Epithelial cell of esophagus (primary cell): ENCODE measurements at regions not wholly inside any gene's neighbourhood (a gene's known extent, or its start where the extent isn't known, plus 50 kb on each side); places are given as distances from the start of the nearest gene placed in this dataset.

Experiments
- DNase-seq: peaks from one replicate; pipeline ENCODE4 v3.0.0; 2010; ENCODE audit warnings: low read depth
- H3K4me3 ChIP-seq: 2 replicates; pipeline ENCODE4 v1.5.1; 2011; ENCODE audit warnings: mild to moderate bottlenecking, low read length, control low read depth
- TF ChIP-seq, protein P1 (sequence below): IDR thresholded peaks from 2 replicates; pipeline ENCODE4 v1.5.1; 2011; ENCODE audit warnings: low read depth, mild to moderate bottlenecking, low read length, control low read depth, inconsistent platforms; ENCODE audit not compliant: insufficient read depth; ENCODE audit errors: missing control alignments

DNA sequence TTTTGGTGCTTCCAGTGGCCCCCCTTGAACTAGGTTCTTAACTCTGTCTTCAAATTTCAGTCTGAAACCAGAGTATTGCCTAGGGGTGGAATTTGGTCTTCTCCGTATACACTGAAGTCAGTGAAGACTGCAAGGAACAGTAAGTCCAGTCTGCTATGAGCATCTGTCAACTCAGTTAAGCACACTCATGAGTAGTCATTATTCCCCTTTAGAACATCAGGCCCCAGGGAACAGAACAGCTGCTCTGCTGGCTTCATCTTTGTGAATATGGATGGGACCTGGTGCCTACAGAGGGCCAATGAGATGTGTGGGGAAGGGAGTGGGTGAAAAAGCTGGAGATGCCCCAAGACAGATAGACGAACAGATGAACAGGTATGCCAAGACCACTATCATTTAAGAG is 85.2 kb upstream of the PRR23C start:
- no peak for DNase-seq
- TF ChIP-seq, protein P1, sequence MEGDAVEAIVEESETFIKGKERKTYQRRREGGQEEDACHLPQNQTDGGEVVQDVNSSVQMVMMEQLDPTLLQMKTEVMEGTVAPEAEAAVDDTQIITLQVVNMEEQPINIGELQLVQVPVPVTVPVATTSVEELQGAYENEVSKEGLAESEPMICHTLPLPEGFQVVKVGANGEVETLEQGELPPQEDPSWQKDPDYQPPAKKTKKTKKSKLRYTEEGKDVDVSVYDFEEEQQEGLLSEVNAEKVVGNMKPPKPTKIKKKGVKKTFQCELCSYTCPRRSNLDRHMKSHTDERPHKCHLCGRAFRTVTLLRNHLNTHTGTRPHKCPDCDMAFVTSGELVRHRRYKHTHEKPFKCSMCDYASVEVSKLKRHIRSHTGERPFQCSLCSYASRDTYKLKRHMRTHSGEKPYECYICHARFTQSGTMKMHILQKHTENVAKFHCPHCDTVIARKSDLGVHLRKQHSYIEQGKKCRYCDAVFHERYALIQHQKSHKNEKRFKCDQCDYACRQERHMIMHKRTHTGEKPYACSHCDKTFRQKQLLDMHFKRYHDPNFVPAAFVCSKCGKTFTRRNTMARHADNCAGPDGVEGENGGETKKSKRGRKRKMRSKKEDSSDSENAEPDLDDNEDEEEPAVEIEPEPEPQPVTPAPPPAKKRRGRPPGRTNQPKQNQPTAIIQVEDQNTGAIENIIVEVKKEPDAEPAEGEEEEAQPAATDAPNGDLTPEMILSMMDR, result no peak
- H3K4me3 ChIP-seq, result no peak overlapping the region

- TF ChIP-seq, protein P1, result no peak
- DNase-seq, result no peak
- H3K4me3 ChIP-seq, result no peak overlapping the region
Measured at GRCh38 chr3:139130390-139131140, 85.9 kb upstream of the PRR23C start.

GRCh38 chr3:139131951-139132350 is 87.3 kb upstream of the PRR23C start:
- no peak overlapping the region for H3K4me3 ChIP-seq
- TF ChIP-seq, protein P1, result no peak
- DNase-seq, result no peak

DNA sequence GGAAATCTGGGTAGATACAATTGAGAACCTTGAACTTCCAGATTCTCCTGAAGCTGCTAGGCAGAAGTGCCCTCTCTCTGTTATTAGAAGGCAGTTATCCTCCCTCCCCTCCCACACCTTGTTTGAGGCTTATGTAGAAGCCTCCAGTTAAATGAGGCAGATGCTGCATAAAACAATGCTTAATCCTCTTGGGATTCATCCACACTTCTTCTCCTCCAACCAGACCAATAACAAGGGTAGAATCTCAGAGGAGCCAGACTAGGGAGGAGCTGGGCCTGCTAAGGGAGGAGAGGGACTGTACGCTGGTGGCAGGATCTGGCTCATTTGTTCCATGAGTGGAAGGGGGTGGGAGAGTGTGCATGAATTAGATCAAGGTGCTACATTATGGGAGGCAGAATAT is 88.3 kb upstream of the PRR23C start:
- no peak overlapping the region for H3K4me3 ChIP-seq
- no peak for DNase-seq
- TF ChIP-seq, protein P1, result no peak

- TF ChIP-seq, protein P1, result no peak
- H3K4me3 ChIP-seq, result no peak overlapping the region
- peak; percentile 34 for DNase-seq
Measured at GRCh38 chr3:139134678-139135372, 90.1 kb upstream of the PRR23C start.

DNA sequence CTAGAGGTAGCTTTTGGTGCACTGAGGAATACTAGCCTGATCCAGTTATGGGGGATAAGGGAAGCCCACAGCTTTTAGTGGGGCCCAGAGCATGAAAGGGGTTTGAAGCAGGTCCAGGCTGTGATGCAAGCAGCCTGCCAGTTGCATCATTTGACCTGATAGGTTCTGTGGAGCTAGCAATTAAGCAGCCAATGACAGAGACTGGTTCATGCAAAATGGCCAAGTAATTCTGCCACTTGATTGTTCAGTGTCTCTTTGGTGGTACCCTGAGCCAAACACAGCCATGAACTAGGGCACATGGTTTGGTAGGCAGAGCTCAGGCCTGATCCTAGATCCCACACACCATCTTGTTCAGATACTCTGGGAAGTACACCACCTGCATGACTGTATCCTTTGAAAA is 91.0 kb upstream of the PRR23C start:
- TF ChIP-seq, protein P1, result no peak
- no peak overlapping the region for H3K4me3 ChIP-seq
- no peak for DNase-seq
